ENCODE measurements at regions not wholly inside any gene's neighbourhood (a gene's known extent, or its start where the extent isn't known, plus 50 kb on each side); places are given as distances from the start of the nearest gene placed in this dataset.
"Not testable (repeated sequence)": the region's sequence is repeated elsewhere in the genome, so short reads cannot be mapped to it uniquely, and the experiment has no call there.

DNA sequence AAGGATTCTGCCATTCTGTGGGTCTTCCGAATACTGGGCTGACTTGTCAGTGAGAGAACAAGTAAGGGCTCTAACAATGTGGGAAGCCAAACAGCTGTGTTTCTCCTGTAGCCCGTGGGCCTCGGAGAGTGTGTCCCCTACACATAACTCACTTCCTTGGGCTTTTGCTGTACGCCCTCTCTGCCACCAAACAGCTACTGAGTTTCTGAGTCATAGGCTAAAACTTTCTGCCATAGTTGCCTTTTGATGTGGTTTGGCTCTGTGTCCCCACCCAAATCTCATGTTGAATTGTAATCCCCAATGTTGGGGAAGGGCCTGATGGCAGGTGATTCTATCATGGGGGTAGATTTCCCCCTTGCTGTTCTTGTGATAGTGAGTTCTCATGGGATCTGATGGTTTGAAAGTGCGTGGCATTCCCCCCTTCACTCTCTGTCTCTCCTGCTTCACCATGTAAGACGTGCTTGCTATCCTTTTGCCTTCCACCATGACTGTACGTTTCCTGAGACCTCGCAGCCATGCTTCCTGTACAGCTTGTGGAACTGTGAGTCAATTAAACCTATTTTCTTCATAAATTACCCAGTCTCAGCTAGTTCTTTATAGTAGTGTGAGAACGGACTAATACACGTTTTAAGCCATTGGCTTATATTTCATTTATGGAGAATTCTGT lies 194.8 kb upstream of the HMCN1 start:
- ATAC-seq, result no peak
- Histone ChIP-seq H3K9ac (ENCODE audit: low read length) (no peak overlapping the region), H3K9me3 (ENCODE audit: low read length) (no peaks in the 10 kb centered on the region), H3K9me2 (replicated peaks; ENCODE audit: low read length) (no peaks in the 10 kb centered on the region), H3K79me2 (ENCODE audit: low read length) (no peaks in the 10 kb centered on the region), H3F3A (ENCODE audit: low read length, unreplicated experiment) (no peaks in the 10 kb centered on the region), H3K4me3 (ENCODE audit: low read length) (no peak overlapping the region), H2AFZ (ENCODE audit: low read length) (no peak overlapping the region), H3K4me2 (ENCODE audit: low read length) (no peak overlapping the region), H3K27ac (ENCODE audit: low read length) (no peak overlapping the region), H3K4me1 (ENCODE audit: insufficient read depth, low read length) (peaks cover 3% of the 10 kb centered on the region; the same call in 1 of the 2 replicates), H3K36me3 (ENCODE audit: low read depth, low read length) (no peaks in the 10 kb centered on the region), H3K27me3 (ENCODE audit: low read length) (no peaks in the 10 kb centered on the region), H4K20me1 (ENCODE audit: low read length) (no peaks in the 10 kb centered on the region)
- BruUV-seq (replicated peaks), result no TSS peak
- intact Hi-C loops (cut with micrococcal nuclease), result no loop called here
- TF ChIP-seq EZH2 (IDR thresholded peaks at IDR 0.05; ENCODE audit: low read length, unreplicated experiment) (no peak), EZH2phosphoT487 (IDR thresholded peaks at IDR 0.05; ENCODE audit: borderline replicate concordance, low read length) (no peak)
- TF ChIP-seq, protein P1, sequence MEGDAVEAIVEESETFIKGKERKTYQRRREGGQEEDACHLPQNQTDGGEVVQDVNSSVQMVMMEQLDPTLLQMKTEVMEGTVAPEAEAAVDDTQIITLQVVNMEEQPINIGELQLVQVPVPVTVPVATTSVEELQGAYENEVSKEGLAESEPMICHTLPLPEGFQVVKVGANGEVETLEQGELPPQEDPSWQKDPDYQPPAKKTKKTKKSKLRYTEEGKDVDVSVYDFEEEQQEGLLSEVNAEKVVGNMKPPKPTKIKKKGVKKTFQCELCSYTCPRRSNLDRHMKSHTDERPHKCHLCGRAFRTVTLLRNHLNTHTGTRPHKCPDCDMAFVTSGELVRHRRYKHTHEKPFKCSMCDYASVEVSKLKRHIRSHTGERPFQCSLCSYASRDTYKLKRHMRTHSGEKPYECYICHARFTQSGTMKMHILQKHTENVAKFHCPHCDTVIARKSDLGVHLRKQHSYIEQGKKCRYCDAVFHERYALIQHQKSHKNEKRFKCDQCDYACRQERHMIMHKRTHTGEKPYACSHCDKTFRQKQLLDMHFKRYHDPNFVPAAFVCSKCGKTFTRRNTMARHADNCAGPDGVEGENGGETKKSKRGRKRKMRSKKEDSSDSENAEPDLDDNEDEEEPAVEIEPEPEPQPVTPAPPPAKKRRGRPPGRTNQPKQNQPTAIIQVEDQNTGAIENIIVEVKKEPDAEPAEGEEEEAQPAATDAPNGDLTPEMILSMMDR (conservative IDR thresholded peaks at IDR 0.05; ENCODE audit: low read depth, low read length), result no peak
- no peak for DNase-seq
- ChIA-PET CTCF (no interaction called here), POLR2A (ENCODE audit: unreplicated experiment) (no interaction called here)

DNA sequence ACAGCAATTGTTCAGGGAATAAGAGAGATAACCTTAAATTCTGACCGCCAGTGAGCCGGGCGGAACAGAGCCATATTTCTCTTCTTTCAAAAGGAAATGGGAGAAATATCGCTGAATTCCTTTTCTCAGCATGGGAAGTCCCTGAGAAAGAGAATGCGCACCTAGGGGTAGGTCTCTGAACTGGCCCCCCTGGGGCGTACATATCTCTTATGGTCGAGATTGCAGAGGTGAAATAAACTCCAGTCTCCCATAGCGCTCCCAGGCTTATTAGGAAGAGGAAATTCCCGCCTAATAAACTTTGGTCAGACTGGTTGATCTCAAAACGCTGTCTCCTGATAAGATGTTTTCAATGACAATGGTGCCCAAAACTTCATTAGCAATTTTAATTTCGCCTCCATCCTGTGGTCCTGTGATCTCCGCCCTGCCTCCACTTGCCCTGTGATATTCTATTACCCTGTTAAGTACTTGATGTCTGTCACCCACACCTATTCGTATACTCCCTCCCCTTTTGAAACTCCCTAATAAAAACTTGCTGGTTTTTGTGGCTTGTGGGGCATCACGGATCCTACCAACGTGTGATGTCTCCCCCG lies 195.8 kb upstream of the HMCN1 start:
- ATAC-seq; H3K27ac ChIP-seq (ENCODE audit: low read length); CTCF ChIA-PET; H3K4me1 ChIP-seq (ENCODE audit: insufficient read depth, low read length); H3K9me3 ChIP-seq (ENCODE audit: low read length); intact Hi-C loops (cut with micrococcal nuclease); H3K36me3 ChIP-seq (ENCODE audit: low read depth, low read length); BruUV-seq (replicated peaks); H3K4me3 ChIP-seq (ENCODE audit: low read length); H3K9ac ChIP-seq (ENCODE audit: low read length); H3K27me3 ChIP-seq (ENCODE audit: low read length); DNase-seq; POLR2A ChIA-PET (ENCODE audit: unreplicated experiment); H2AFZ ChIP-seq (ENCODE audit: low read length); H3K79me2 ChIP-seq (ENCODE audit: low read length); H3F3A ChIP-seq (ENCODE audit: low read length, unreplicated experiment); H3K4me2 ChIP-seq (ENCODE audit: low read length); H3K9me2 ChIP-seq (replicated peaks; ENCODE audit: low read length); H4K20me1 ChIP-seq (ENCODE audit: low read length): not testable (repeated sequence)

DNA sequence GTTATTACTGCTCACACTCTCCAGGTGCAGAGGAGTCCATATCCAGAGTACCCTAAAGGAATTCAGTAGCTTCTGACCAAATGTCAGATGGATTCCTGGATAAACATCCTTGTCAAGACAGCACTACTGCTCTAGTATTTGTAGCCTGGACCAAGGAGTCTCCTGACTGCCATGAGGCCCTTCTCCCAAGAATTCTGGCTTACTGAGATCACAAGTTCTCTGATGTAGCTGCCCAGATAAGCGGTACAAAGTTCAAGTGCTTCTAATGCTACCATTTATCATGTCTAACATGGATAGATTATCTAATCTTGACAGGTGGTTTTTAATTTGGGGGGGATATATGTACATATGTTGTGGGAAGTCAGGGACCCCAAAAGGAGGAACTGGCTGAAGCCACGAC lies 196.6 kb upstream of the HMCN1 start:
- no peak overlapping the region for H3K4me2 ChIP-seq (ENCODE audit: low read length)
- no peak overlapping the region for H3K27ac ChIP-seq (ENCODE audit: low read length)
- H3K27me3 ChIP-seq (ENCODE audit: low read length), result no peaks in the 10 kb centered on the region
- DNase-seq (no peak), ATAC-seq (no peak)
- H3K4me3 ChIP-seq (ENCODE audit: low read length), result no peak overlapping the region
- TF ChIP-seq, protein P1 (conservative IDR thresholded peaks at IDR 0.05; ENCODE audit: low read depth, low read length), result no peak
- TF ChIP-seq EZH2phosphoT487 (IDR thresholded peaks at IDR 0.05; ENCODE audit: borderline replicate concordance, low read length) (no peak), EZH2 (IDR thresholded peaks at IDR 0.05; ENCODE audit: low read length, unreplicated experiment) (no peak)
- ChIA-PET CTCF (no interaction called here), POLR2A (ENCODE audit: unreplicated experiment) (no interaction called here)
- no peaks in the 10 kb centered on the region for H3F3A ChIP-seq (ENCODE audit: low read length, unreplicated experiment)
- H3K36me3 ChIP-seq (ENCODE audit: low read depth, low read length), result no peaks in the 10 kb centered on the region
- no peaks in the 10 kb centered on the region for H3K79me2 ChIP-seq (ENCODE audit: low read length)
- no TSS peak for BruUV-seq (replicated peaks)
- intact Hi-C loops (cut with micrococcal nuclease), result no loop called here
- H3K9me3 ChIP-seq (ENCODE audit: low read length), result no peaks in the 10 kb centered on the region
- H3K4me1 ChIP-seq (ENCODE audit: insufficient read depth, low read length), result peaks cover 3% of the 10 kb centered on the region; the same call in 1 of the 2 replicates
- no peak overlapping the region for H2AFZ ChIP-seq (ENCODE audit: low read length)
- H3K9me2 ChIP-seq (replicated peaks; ENCODE audit: low read length), result no peaks in the 10 kb centered on the region
- H3K9ac ChIP-seq (ENCODE audit: low read length), result no peak overlapping the region
- no peaks in the 10 kb centered on the region for H4K20me1 ChIP-seq (ENCODE audit: low read length)

Data from PC-3 (cell line).